SK-N-MC (cell line): ENCODE measurements at regions not wholly inside any gene's neighbourhood (a gene's known extent, or its start where the extent isn't known, plus 50 kb on each side); places are given as distances from the start of the nearest gene placed in this dataset.
A peak's percentile ranks its signal among the peaks of the same experiment; 100 is the strongest.

ENCODE experiments used
- DNase-seq: peaks from one replicate; pipeline ENCODE4 v3.0.0-alpha.2; 2011; ENCODE audit warnings: low read depth, low spot score
- H3K27ac ChIP-seq: fragments of 200-600 bp; sonication (generic); 2 replicates; pipeline ENCODE4 v1.5.1; 2016; ENCODE audit warnings: mixed run types
- H3K36me3 ChIP-seq: fragments of 200-600 bp; sonication (generic); 2 replicates; pipeline ENCODE4 v1.6.1; 2017; ENCODE audit warnings: antibody characterized with exemption, low read length, mixed read lengths; ENCODE audit not compliant: insufficient read depth
- H3K4me3 ChIP-seq: fragments of 200-600 bp; sonication (generic); 2 replicates; pipeline ENCODE4 v1.5.1; 2016
- H3K9ac ChIP-seq: fragments of 200-600 bp; sonication (generic); 2 replicates; pipeline ENCODE4 v1.8.0; 2017; ENCODE audit warnings: mixed run types, mixed read lengths; ENCODE audit not compliant: insufficient read length
- H3K9me3 ChIP-seq: fragments of 200-600 bp; sonication (generic); 2 replicates; pipeline ENCODE4 v1.6.1; 2017; ENCODE audit warnings: low read depth, mild to moderate bottlenecking, antibody characterized with exemption, low read length, moderate library complexity, mixed read lengths
- EZH2 ChIP-seq: fragments of 200-600 bp; sonication (generic); IDR thresholded peaks from one replicate; pipeline ENCODE4 v1.6.1; 2017; ENCODE audit warnings: antibody characterized with exemption
- FOXP2 ChIP-seq: optimal IDR thresholded peaks from 2 replicates; pipeline ENCODE3; 2011; ENCODE audit warnings: mild to moderate bottlenecking, moderate library complexity; ENCODE audit not compliant: insufficient read depth; ENCODE audit errors: extremely low read length, control extremely low read depth
- POLR2AphosphoS5 ChIP-seq: IDR thresholded peaks from 2 replicates; pipeline ENCODE4 v1.6.1; 2012; ENCODE audit warnings: mild to moderate bottlenecking, low read depth, low read length, borderline replicate concordance

- Histone ChIP-seq H3K27ac (peak overlapping the region; percentile 77), H3K36me3 (no peaks in the 10 kb centered on the region), H3K9ac (peak overlapping the region; percentile 50), H3K4me3 (peak overlapping the region; percentile 8; the same call in 1 of the 2 replicates), H3K9me3 (no peaks in the 10 kb centered on the region)
- DNase-seq, result no peak
- TF ChIP-seq FOXP2, result no peak
- no peak for TF ChIP-seq EZH2
- TF ChIP-seq POLR2AphosphoS5, result no peak
These were observed 140.8 kb downstream of the VEGFA start for GRCh38 chr6:43910638-43911353.

- DNase-seq, result no peak
- H3K4me3 ChIP-seq, result no peak overlapping the region
- H3K9ac ChIP-seq, result no peak overlapping the region
- no peaks in the 10 kb centered on the region for H3K9me3 ChIP-seq
- 0 out of 2 replicates have a peak overlapping the region, but pooled peaks have one; percentile 22 for H3K27ac ChIP-seq
- H3K36me3 ChIP-seq, result no peaks in the 10 kb centered on the region
- TF ChIP-seq EZH2, result no peak
- no peak for TF ChIP-seq FOXP2
- no peak for TF ChIP-seq POLR2AphosphoS5
These were observed 140.2 kb downstream of the VEGFA start for GRCh38 chr6:43910149-43910637.

GRCh38 chr6:43909474-43910148, 139.6 kb downstream of the VEGFA start:
- Histone ChIP-seq H3K36me3 (no peaks in the 10 kb centered on the region), H3K9ac (no peak overlapping the region), H3K9me3 (no peaks in the 10 kb centered on the region), H3K4me3 (no peak overlapping the region), H3K27ac (no peak overlapping the region)
- TF ChIP-seq POLR2AphosphoS5, result no peak
- TF ChIP-seq FOXP2, result no peak
- TF ChIP-seq EZH2, result no peak
- no peak for DNase-seq

GRCh38 chr6:43907789-43908472, 137.9 kb downstream of the VEGFA start:
- TF ChIP-seq POLR2AphosphoS5, result no peak
- TF ChIP-seq FOXP2, result no peak
- TF ChIP-seq EZH2, result no peak
- H3K9me3 ChIP-seq, result no peaks in the 10 kb centered on the region
- H3K27ac ChIP-seq, result no peak overlapping the region
- H3K36me3 ChIP-seq, result no peaks in the 10 kb centered on the region
- no peak overlapping the region for H3K9ac ChIP-seq
- DNase-seq, result no peak
- no peak overlapping the region for H3K4me3 ChIP-seq

GRCh38 chr6:43907312-43907711, 137.3 kb downstream of the VEGFA start:
- no peak overlapping the region for H3K27ac ChIP-seq
- DNase-seq, result no peak

GRCh38 chr6:43904311-43905123, 134.5 kb downstream of the VEGFA start:
- H3K36me3 ChIP-seq, result no peaks in the 10 kb centered on the region
- no peak overlapping the region for H3K4me3 ChIP-seq
- TF ChIP-seq EZH2 (no peak), FOXP2 (no peak), POLR2AphosphoS5 (no peak)
- no peaks in the 10 kb centered on the region for H3K9me3 ChIP-seq
- H3K27ac ChIP-seq, result no peak overlapping the region
- no peak overlapping the region for H3K9ac ChIP-seq
- DNase-seq, result no peak

More at GRCh38 chr6:43907312-43907711, 137.3 kb downstream of the VEGFA start:
- TF ChIP-seq FOXP2, result no peak
- no peak for TF ChIP-seq EZH2
- no peak for TF ChIP-seq POLR2AphosphoS5
- H3K9me3 ChIP-seq, result no peaks in the 10 kb centered on the region
- no peak overlapping the region for H3K9ac ChIP-seq
- H3K4me3 ChIP-seq, result no peak overlapping the region
- no peaks in the 10 kb centered on the region for H3K36me3 ChIP-seq

- H3K9ac ChIP-seq, result no peak overlapping the region
- no peak for DNase-seq
- H3K4me3 ChIP-seq, result no peak overlapping the region
These were observed 133.8 kb downstream of the VEGFA start for GRCh38 chr6:43903739-43904290.

More at GRCh38 chr6:43903739-43904290, 133.8 kb downstream of the VEGFA start:
- H3K9me3 ChIP-seq, result no peaks in the 10 kb centered on the region
- TF ChIP-seq FOXP2 (no peak), POLR2AphosphoS5 (no peak), EZH2 (no peak)
- H3K27ac ChIP-seq, result no peak overlapping the region
- H3K36me3 ChIP-seq, result no peaks in the 10 kb centered on the region
